AG04450 (cell line): ENCODE measurements at regions not wholly inside any gene's neighbourhood (a gene's known extent, or its start where the extent isn't known, plus 50 kb on each side); places are given as distances from the start of the nearest gene placed in this dataset.

Experiments used
- CTCF ChIA-PET: fragments of 300-600, 350-600 bp; formaldehyde crosslinking; extraction: SDS; loops from one replicate; lab custom pipeline; 2022; ENCODE audit warnings: antibody characterized with exemption, inconsistent platforms; lab: Charles Lee
- POLR2A ChIA-PET: fragments of 350-600 bp; formaldehyde crosslinking; extraction: SDS; loops from one replicate; lab custom pipeline; 2021; ENCODE audit warnings: antibody characterized with exemption, inconsistent platforms; lab: Yijun Ruan, JAX
- DNase-seq: peaks from one replicate; pipeline ENCODE4 v3.0.0-alpha.2; 2011; ENCODE audit warnings: low read depth, low spot score
- H3K27ac ChIP-seq: one replicate; pipeline ENCODE4 v1.5.1; 2012; ENCODE audit warnings: low read depth, low read length, control low read depth
- H3K27me3 ChIP-seq: one replicate; pipeline ENCODE4 v1.6.0; 2012; ENCODE audit warnings: low read length; ENCODE audit not compliant: control insufficient read depth, insufficient read depth
- H3K4me3 ChIP-seq: 2 replicates; pipeline ENCODE4 v1.5.1; 2011; ENCODE audit warnings: mild to moderate bottlenecking, low read depth, low read length, control low read depth
- H3K9me3 ChIP-seq: 2 replicates; pipeline ENCODE4 v1.5.1; 2012; ENCODE audit warnings: low read length; ENCODE audit not compliant: control insufficient read depth, insufficient read depth
- TF ChIP-seq, protein P1 (sequence below): IDR thresholded peaks from 2 replicates; pipeline ENCODE4 v1.5.1; 2011; ENCODE audit warnings: low read depth, low read length, control low read depth, inconsistent platforms

DNA sequence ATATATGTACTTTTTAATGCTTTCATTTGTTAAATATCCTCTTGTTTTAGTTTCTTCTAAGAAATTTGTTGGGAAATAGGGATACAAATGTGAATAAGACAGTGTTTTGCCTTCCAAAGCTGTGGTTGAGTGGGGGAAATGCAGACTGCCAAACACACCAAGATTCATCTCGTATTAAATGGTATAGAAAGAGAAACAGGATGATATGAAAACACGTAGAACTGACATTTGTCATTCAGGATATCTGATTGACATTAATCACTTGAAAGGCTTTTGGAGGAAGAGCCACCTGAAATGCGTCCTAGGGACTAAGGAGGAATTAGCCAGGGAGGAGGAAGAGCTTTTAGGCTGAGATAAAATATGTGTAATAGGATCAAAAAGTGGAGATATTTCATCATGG, 287.4 kb upstream of the SEMA3C start:
- TF ChIP-seq, protein P1, sequence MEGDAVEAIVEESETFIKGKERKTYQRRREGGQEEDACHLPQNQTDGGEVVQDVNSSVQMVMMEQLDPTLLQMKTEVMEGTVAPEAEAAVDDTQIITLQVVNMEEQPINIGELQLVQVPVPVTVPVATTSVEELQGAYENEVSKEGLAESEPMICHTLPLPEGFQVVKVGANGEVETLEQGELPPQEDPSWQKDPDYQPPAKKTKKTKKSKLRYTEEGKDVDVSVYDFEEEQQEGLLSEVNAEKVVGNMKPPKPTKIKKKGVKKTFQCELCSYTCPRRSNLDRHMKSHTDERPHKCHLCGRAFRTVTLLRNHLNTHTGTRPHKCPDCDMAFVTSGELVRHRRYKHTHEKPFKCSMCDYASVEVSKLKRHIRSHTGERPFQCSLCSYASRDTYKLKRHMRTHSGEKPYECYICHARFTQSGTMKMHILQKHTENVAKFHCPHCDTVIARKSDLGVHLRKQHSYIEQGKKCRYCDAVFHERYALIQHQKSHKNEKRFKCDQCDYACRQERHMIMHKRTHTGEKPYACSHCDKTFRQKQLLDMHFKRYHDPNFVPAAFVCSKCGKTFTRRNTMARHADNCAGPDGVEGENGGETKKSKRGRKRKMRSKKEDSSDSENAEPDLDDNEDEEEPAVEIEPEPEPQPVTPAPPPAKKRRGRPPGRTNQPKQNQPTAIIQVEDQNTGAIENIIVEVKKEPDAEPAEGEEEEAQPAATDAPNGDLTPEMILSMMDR, result no peak
- no peak for DNase-seq
- ChIA-PET CTCF (no interaction called here), POLR2A (no interaction called here)
- Histone ChIP-seq H3K27me3 (no peaks in the 10 kb centered on the region), H3K9me3 (no peaks in the 10 kb centered on the region), H3K27ac (no peak overlapping the region), H3K4me3 (no peak overlapping the region)

DNA sequence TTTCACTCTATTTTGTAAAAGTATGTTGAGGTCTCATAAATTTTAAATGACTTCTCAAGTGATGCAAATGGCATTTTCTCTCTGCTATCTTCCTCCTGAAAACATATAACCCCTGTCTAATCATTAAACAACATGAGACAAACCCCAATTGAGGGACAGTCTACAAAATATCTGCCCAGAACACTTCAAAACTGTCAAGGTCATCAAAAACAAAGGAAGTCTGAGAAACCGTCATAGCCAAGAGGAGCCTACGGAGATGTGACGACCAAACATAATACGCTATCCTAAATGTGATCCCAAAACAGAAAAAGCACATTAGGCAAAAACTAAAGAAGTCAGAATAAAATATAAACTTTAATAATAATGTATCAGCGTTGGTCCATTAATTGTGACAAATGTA, 282.3 kb upstream of the SEMA3C start:
- POLR2A ChIA-PET, result no interaction called here
- H3K27me3 ChIP-seq, result no peaks in the 10 kb centered on the region
- no peak overlapping the region for H3K27ac ChIP-seq
- H3K9me3 ChIP-seq, result no peaks in the 10 kb centered on the region
- no peak for DNase-seq
- TF ChIP-seq, protein P1, result no peak
- CTCF ChIA-PET, result no interaction called here
- no peak overlapping the region for H3K4me3 ChIP-seq

DNA sequence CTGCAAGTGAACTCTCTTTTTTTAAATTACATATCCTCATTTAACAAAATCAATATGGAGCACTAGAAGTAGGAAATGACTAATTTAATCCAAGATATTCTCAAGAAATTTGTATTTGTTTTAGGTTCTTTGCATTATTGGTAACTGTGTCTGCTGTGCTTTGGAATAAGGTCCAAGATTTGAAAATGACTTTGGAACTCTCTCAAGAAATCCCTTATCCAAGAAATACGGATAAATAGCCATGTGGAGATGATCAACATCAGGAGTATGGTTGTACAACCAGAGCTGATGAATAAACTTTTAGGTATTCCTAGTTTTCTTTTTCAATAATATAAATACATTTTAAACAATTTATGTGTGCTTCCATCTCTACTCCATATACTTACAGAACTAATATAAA, 279.9 kb upstream of the SEMA3C start:
- Histone ChIP-seq H3K9me3 (no peaks in the 10 kb centered on the region), H3K27ac (no peak overlapping the region), H3K4me3 (no peak overlapping the region), H3K27me3 (no peaks in the 10 kb centered on the region)
- CTCF ChIA-PET, result no interaction called here
- POLR2A ChIA-PET, result no interaction called here
- no peak for DNase-seq
- TF ChIP-seq, protein P1, result no peak

- POLR2A ChIA-PET, result no interaction called here
- TF ChIP-seq, protein P1, result no peak
- DNase-seq, result no peak
Observed at GRCh38 chr7:81197266-81197665, 278.4 kb upstream of the SEMA3C start.

DNA sequence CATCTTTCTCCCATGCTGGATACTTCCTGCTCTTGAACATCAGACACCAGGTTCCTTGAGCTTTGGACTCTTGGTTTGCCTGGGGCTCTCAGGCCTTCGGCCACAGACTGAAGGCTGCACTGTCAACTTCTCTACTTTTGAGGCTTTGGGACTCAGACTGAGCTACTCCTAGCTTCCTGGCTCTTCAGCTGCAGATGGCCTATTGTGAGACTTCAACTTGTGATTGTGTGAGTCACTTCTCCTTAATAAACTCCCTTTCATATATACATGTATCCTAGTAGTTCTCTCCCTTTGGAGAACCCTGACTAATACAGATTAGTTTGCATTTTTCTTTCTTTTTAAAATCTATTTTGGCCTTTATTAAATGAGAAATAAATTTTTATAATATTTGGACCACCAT, 276.2 kb upstream of the SEMA3C start:
- no peak for DNase-seq
- POLR2A ChIA-PET, result no interaction called here

More at GRCh38 chr7:81197266-81197665, 278.4 kb upstream of the SEMA3C start:
- H3K27ac ChIP-seq, result no peak overlapping the region
- CTCF ChIA-PET, result no interaction called here
- H3K9me3 ChIP-seq, result no peaks in the 10 kb centered on the region
- no peak overlapping the region for H3K4me3 ChIP-seq
- no peaks in the 10 kb centered on the region for H3K27me3 ChIP-seq

More for the DNA sequence above, 276.2 kb upstream of the SEMA3C start:
- H3K4me3 ChIP-seq, result no peak overlapping the region
- no peaks in the 10 kb centered on the region for H3K9me3 ChIP-seq
- no peaks in the 10 kb centered on the region for H3K27me3 ChIP-seq
- no peak overlapping the region for H3K27ac ChIP-seq
- CTCF ChIA-PET, result interaction anchor here (0.6 kb wide), 1 partner anchor 179 kb away, joined by 3 read pairs; no protein-coding TSS in a partner anchor
- TF ChIP-seq, protein P1, result no peak
